NCI-H2029 treated with DMSO at 0.1 percent for 48 hours (cell line): ENCODE measurements at regions not wholly inside any gene's neighbourhood (a gene's known extent, or its start where the extent isn't known, plus 50 kb on each side); places are given as distances from the start of the nearest gene placed in this dataset.
"Not testable (repeated sequence)": the region's sequence is repeated elsewhere in the genome, so short reads cannot be mapped to it uniquely, and the experiment has no call there.

Experiments used
- DNase-seq: peaks from one replicate; lab custom pipeline; 2025; lab: John Stamatoyannopoulos, UW

DNA sequence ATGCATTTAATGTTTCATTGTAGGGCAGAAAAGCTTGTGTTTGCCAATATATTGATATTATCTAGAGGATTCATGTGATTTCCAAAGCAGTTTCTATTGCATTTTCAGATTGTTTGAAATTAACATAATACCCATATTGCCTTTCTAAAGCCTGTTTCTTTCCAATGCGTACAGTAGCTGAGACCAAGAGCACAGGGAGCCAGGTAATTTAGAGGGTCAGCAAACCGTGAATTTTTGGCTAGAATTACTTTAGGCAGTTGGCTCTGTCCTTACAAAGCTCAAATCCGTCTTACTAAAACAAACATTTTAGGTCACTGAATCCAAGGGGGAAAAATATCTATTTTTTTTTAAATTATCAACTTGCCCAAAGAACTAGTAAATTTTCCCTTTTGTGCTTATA, 604.9 kb upstream of the ADARB2 start:
- no peak for DNase-seq

DNA sequence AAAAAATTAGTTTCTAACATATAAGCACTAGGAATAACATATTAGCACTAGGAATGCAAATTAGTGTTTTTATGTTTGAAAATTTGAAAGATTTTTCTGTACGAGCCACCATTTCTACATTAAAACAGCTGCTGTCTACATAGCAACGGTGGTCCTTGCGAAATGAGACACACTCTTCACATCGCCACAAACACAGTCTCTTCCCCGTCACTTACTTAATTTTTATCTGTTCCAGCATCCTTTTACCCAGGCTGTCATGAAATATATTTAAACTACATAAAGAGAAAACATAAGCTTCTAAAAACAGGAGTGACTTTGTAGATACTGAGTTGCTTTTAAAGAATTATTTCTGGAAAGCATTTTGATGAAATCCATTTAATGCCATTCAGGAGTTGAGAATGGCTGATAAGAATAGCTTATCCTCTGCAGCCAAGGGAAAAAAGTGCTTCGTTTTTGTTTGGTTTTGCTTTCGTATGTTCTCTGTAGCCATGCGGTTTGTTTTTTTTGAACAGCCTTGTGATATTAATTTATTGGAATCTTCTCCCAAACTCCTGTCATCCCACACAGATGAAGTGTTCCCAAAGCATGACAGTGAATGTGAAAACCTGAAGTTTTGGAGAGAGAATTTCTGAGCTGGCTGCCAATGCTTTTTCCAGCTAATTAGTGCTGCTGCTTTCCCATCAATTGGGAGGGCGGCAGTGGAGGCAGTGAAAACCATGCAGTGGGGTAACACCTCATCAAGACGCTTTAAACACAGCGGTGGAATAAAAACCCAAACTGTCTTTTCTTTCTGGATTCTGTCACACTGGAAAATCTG, 603.7 kb upstream of the ADARB2 start:
- no peak for DNase-seq

DNA sequence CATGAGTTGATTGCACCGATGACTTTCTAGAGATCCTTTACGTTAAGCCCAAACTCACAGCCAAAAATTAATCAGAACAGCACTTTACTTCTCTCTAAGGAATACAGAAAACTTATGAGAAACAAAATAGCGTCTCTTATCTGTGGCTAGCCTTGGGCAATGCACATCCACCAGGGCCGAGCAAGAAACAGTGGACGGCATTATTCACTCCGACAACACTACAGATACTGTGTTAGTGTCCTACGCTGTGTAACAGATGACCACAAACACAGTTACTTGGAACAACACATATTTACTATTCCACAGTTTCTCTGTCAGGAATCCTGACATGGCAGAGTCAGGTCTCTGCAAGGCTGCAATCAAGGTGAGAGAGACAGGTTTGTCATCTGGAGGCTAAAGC, 598.3 kb upstream of the ADARB2 start:
- DNase-seq: no peak

DNA sequence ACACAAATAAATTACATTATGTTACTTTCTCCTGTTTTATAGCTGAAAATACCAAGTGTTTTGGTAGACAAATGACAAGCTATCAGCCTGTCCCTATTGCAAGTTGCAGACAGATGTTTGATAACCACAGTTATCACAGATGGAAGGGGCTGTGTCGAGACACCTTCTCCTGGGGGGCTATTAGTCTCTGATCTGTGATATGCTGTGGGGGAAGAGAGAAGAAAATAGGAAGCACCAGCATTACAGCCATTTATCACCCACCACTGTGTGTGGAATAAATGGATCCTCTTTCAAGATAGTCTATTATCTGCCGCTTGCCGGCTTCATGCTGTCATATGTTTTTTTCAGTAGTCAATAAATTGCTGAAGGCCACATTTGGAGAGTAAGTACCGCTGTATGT, 597.2 kb upstream of the ADARB2 start:
- DNase-seq: no peak

DNA sequence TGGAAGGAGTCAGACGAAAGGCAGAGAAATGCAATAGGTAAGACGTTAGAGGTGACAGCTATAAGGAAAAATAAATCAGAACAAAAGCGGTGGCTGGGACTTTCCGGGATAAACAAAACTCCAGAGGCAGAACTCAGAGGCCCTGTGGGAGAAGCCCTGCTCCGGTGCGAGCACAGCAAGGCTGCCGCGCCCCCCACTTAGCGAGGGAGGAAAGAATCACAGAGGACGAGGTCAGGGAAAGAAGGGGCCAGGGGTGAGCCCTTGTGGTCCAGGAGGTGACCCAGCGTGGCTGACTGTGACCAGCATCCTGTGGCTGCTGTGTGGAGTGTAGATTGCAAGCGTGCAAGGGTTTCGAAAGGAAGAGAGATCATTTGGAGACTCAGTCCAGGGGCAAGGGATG, 591.8 kb upstream of the ADARB2 start:
- DNase-seq: no peak

DNA sequence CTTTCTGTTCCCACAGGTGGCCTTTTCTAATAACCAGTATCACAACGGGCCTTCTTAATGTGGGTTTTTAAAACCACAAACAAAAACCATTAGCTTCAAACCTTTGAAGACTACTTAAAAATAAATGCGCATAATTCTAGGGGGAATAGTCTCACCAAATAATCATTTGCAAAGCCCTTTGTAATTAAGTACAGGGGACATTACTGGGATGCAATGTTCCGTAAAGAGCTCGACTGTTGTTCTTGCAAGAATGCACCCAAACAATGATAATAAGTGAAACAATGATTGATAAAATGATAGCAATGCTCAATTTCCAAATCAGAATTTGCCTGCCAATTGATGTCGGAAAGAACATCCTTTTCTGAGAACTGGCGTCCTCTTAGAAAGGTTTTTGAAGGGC, 589.1 kb upstream of the ADARB2 start:
- no peak for DNase-seq

DNA sequence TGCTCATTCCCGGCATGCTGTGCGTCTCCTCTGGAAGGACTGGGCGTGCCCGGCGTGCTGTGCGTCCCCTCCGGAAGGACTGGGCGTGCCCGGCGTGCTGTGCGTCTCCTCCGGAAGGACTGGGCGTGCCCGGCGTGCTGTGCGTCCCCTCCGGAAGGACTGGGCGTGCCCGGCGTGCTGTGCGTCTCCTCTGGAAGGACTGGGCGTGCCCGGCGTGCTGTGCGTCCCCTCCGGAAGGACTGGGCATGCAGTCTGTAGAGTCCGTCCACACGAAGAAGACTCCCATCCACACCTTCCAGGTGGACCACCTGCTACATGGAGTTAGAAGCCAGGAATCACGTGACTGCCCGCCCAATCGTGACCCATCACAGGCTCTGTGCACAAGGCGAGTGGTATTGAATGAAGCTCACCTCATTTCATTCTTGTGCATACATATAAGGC, 577.7 kb upstream of the ADARB2 start:
- not testable (repeated sequence) for DNase-seq

DNA sequence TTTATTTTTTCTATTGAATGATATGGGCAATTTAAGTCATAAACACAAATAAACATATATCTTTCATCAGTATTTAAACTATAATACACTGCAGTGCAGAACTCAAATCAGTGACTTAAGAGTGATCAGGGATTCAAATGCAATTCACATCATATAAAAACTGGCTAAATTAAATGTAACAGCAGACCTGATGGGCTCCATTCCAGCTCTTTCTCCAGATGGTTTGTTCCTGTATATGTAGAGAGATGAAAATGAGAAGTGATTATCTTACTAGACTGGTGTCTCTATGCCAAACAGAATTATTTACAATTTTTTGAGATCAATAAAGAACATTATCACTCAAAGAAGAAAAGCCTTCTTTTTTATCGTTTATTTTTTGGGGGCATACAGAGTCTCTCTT, 568.8 kb upstream of the ADARB2 start:
- DNase-seq: no peak

DNA sequence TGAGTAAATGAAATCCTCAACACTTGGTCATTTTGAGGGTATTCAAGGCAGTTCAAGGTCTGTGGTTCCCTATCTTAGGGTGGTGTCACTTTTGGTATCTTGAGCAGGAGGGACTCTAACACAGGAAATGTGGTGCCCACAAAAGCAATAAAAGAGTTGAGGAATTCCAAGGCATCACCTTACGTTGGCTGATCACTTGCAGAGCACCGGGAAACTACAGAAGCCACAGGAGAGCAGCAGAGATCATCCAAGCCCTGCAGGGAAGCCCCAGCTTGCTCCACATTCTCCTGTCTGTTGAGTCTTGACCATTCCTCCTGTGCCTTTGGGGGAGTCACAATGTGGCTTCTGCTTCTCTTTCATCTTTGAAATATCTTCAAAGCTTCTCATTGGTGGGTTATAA, 565.8 kb upstream of the ADARB2 start:
- DNase-seq: no peak

DNA sequence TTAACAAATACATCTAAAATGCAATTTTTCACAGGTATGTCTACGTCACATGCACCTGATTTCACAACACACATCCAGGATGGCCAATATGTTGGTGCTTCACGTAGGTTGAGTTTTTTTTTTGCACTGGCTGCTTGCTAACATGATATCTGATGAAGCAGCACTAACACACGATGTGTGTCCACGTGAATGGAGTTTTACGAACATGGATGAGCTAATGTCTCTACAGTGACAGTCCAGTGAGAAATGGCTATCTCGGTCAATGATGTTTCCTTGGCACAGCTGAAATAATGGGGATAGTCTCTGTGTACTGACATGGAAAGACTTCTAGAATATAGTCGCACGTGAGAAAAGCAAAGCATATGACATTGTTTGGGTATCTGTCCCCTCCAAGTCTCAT, 563.9 kb upstream of the ADARB2 start:
- no peak for DNase-seq

DNA sequence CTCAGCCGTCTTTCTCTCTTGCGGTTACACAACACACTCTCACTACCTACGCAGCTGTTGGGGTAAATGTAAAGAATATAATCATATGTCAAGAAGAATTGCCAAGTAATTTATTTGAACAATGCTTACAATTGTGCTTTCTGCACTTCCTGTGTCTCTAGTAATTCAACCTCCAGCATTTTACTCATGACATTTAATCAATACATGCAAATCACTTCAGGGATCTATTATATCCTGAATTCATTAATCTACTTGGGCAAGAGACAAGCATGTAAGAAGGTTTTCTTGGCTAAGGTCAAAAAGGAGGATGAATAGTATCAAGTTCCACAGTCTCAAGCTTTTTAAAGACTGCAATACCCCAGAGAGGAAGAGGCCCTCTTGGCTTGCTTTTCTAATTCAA, 562.9 kb upstream of the ADARB2 start:
- DNase-seq: no peak

DNA sequence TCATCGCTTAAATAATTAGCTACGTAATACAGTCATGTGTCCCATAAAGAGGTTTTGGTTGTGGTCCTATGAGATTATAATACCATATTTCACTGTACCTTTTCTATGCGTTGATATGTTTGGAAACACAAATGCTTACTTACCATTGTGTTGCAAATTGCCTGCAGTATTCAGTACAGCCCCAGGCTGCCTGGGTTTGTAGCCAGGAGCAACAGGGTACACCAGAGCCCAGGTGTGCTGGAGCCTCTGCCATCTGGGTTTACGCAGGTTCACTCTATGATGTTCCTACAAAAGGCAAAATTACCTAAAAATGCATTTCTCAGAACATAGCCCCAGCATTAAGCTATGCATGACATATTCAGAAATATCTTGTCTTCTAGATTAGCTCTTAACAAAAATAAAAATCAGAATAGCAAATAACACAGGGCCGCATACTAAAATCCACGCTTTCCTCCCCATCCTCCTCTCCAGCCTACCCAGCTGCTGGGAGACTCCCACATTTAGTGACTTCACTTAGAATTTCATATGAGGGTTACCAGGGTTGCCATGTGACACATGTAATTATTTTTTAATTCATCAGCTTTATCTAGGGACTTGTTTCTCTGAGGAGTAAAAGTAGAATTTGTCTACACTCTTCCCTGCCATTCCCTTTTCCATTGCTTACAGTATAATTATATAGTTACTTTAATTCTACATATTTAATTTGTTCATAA, 559.0 kb upstream of the ADARB2 start:
- no peak for DNase-seq

DNA sequence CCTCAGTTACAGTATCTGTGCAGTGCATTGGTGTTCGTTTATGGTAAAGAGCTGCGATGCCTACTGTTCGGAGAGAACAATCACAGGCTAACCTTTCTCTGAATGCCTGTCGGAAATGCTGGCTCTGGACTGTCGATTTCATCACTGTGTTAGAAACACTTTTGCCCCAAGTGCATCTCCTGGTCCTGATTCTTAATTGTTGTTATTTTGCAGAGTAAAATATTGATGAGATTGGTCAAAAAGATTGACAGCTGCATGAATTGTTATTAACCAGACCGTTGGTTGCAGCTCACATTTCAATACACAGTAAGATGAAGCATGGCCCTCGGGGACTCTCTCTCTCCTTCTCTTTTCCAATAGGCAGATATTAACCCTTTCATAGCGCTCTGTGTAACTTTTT, 557.4 kb upstream of the ADARB2 start:
- no peak for DNase-seq

DNA sequence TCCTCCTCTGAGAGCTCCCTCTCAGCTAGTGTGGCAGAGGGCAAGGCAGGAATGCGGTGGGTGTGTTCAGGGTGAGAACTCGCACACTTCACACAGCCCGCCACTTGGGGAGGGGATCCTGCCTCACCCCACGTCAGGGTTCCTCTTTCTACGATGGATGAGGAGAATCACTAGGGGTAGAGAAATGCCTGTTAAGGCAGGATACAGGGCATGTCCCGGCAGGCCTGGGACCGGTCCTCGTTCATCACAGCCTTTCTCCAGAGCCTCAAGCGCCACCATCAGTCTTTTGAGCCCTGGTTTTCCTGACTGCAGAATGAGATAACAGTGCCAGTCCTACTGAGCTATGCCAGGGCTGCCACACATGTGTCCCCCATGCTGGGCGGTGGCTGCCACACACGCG, 546.7 kb upstream of the ADARB2 start:
- DNase-seq: no peak

DNA sequence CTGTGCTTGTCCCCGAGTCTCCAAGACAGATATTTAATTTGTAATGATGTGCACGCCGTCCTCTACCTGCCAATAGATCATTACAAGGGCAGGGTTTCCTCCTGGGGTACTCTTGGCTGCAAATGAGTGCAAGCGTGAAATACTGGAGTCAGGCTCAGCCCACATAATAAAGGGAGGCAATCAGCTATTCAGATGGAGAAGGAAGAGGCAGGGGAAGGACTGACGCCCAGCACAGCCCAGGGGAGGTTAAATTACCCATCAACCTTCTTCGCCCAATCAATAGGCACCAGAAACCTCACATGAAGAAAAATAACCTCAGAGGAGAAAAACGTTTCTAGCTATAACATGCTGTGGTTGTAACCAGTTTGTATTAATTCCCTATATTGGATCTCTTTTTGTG, 544.9 kb upstream of the ADARB2 start:
- DNase-seq: no peak

DNA sequence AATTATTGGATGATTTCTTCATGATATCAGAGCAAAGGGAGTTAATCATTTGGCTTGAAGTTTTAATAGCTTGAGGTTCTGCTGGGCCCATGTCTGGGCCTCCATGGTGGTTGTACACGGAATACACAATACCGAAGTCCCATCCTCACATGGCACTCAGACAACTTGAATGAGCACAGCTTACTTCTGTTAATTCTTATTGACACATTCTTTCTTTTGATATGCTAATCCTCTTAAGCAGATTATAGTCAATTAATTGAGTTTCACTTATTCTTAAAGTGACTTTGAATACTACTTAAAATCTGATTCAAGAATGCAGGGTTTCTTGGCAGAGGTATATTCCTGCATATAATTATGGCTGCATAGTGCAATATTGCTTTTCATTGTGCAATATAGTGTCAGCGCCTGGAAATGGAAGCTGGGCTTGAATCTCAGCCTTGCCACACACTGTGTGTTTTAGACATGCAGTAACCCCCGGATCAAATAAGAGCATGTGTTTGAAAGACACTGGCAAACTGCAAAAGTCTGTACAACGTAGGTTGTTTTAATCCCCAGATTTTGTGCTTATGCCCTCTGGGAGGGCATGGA, 543.5 kb upstream of the ADARB2 start:
- DNase-seq: no peak

DNA sequence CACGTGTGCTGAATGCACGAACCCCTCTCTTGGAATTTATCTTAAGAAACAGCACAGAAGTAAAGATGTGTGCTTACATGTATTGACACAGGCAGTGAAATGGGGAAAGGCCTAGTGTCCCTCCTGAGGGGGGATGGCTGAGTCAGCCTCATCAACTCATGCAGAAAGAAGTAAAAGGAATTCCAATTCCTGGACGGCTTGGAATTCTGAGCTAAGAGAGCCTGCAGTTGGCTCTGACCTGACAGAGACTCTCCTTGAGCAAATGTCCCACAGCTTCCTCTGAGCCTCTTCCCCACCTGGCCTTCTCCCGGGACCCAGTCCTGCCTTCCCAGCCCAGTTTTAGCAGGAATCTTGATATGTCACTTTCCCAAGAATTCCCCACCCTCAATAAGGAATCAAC, 542.4 kb upstream of the ADARB2 start:
- DNase-seq: no peak

DNA sequence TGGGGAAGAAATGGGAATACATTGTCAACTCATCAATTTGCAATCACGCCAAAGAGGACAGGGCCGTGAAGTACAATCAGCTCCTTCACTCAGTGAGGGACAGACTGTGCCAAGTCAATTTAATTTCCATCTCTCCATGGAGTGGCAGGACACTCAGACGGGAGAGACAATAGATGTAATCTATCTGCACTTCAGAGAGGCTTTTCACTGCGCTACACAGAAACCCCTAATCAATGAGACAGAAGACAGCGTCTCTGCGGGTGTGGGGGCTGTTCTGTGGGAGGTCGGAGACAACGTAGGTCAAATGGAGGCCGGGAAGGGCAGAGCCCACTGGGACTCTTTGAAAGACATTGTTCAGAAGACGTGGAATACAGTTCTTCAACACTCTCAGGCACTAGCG, 541.0 kb upstream of the ADARB2 start:
- no peak for DNase-seq

DNA sequence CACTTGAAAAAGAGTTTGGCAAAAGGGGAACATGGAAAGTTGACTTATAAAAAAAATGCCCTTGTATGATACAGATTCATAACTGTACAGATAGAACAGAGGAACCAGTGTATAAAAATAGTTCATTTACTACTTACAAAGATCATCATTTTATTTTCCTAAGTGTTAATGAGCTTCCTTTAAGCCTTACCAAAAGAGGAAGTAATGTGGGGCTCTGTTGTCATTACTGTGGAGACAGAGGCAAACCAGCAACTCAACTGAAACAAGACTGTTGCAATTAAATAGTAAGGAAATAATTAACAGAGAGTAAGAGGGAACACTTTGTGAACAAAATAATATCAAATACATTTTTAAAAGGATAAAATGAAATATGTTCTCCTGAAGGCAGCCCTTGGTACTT, 526.2 kb upstream of the ADARB2 start:
- DNase-seq: no peak

DNA sequence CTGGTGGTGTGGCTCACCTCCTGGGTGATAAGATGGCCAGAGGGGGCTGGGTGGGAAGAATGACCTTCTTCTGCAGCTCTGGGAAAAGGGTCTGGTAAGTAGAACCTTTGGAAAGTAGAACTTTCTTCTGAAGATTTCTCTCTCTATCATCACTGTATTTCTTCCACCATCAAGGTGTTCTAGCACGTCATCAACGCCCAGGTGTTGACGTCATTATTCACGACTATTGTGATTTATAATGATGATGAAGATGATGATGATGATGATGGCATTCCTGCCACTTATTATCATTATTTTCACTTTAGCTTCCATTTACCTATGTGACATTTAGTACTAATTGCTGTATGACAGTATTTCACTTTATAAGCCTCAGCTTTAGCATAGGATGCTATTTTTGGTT, 525.6 kb upstream of the ADARB2 start:
- DNase-seq: no peak

DNA sequence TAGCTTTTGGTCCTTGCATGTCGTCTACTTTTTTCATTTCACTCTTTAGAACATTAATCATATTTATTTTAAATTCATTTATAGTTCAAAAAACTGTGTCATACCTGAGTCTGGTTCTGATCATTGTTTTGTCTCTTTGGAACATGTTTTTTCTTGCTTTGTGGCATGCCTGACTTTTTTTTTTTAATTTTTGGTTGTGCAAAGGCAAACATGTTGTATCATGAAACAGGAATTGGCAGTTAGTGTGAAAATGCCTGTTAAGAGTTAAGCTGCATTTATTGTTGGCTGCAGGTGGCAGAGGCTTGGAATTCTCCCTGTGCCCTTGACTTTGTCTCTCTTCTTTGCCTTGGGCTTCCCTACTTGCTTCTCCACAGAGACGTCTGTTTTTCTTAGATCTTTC, 525.0 kb upstream of the ADARB2 start:
- DNase-seq: no peak

DNA sequence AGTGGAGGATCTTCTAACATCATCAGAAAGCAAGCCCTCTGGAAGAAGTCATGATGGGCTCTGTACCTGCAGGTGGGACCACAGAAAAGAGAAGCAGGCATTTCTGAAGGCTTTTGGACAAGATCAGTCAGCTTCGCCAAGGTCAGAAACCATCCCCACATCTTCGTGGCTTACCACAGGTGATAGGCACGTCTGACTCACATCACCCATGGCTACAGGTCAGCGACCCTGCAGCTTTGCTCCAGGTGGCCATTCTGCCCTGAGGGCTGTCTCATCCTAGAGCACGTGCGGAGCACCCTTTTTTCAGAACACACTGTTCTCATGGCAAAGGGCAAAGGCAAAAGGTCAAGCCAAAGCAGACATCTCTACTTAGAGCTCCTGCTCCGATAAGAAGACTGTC, 518.9 kb upstream of the ADARB2 start:
- no peak for DNase-seq

DNA sequence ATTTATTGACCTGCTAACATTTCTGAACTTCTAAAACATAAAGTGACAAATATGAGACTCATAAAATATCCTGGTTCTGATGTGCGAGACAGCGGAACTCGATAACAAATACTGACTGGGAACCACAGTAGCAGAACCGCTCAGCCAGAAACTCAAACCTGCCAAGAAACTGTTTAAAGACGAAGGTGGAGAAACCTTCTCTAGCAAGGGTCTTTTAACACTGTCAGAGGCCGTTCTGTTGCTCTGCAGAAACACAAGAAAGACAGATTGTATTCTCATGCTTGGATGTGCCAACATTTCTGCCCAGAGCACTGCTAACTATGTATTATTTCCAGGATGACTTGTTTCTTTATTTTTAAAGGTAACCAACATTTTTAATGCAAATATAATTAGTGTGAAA, 514.8 kb upstream of the ADARB2 start:
- no peak for DNase-seq
